ENCODE measurements at regions not wholly inside any gene's neighbourhood (a gene's known extent, or its start where the extent isn't known, plus 50 kb on each side); places are given as distances from the start of the nearest gene placed in this dataset.
"Not testable (repeated sequence)": the region's sequence is repeated elsewhere in the genome, so short reads cannot be mapped to it uniquely, and the experiment has no call there.

- H3K4me1 ChIP-seq, H3K4me2 ChIP-seq: not testable (repeated sequence)
Measured at GRCh38 chr5:34189752-34190411, 146.9 kb upstream of the C1QTNF3 start.

GRCh38 chr5:34190466-34190865 lies 147.5 kb upstream of the C1QTNF3 start:
- Histone ChIP-seq H3K36me3 (peaks cover 11 to 62% (median 43%) of the 10 kb centered on the region in 11 experiments; a peak in 21 of 22 replicates), H4K20me1 (peaks cover 0 to 35% (median 18%) of the 10 kb centered on the region in 11 experiments; a peak in 16 of 22 replicates)
- not testable (repeated sequence) for H3K27ac ChIP-seq; H3K9ac ChIP-seq; H3K27me3 ChIP-seq; H3K4me2 ChIP-seq; H3K9me3 ChIP-seq (replicated peaks in 1 of 11); H3K4me1 ChIP-seq; H3K4me3 ChIP-seq

More at GRCh38 chr5:34189752-34190411, 146.9 kb upstream of the C1QTNF3 start:
- H3K4me3 ChIP-seq; H3K27me3 ChIP-seq; H3K9ac ChIP-seq; H3K27ac ChIP-seq; H3K9me3 ChIP-seq (replicated peaks in 1 of 11): not testable (repeated sequence)
- Histone ChIP-seq H3K36me3 (peaks cover 11 to 67% (median 43%) of the 10 kb centered on the region in 11 experiments; a peak in 21 of 22 replicates), H4K20me1 (peaks cover 0 to 35% (median 18%) of the 10 kb centered on the region in 11 experiments; a peak in 16 of 22 replicates)
- peak in 1 of 11 experiments; percentile 34; a peak in 1 of 22 replicates for TF ChIP-seq Cebpa-rat (IDR thresholded peaks at IDR 0.05)

DNA sequence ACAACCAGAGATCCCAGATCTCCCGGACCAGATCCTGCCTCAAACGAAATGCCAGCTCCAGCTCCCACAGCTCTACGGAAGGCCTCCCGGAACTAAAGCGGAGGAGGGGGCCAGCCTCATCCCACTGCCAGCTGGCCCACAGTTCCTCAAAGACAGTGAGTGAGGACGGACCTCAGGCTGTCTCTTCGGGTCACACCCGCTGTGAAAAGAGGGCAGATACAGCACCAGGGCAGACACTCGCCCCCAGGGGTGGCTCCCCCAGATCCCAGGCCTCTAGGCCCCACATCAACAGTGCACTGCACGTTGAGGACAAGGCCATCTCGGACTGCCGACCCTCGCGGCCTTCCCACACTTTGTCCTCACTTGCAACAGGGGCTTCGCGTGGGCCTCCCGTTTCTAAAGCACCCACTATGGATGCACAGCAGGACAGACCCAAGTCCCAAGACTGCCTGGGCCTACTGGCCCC lies 148.3 kb upstream of the C1QTNF3 start:
- not testable (repeated sequence) for H3K9ac ChIP-seq; H3K4me2 ChIP-seq; H3K4me1 ChIP-seq; H3K27me3 ChIP-seq; H3K9me3 ChIP-seq (replicated peaks in 1 of 11); H3K4me3 ChIP-seq
- peaks cover 0 to 35% (median 18%) of the 10 kb centered on the region in 11 experiments; a peak in 16 of 22 replicates for H4K20me1 ChIP-seq
- peaks cover 11 to 67% (median 48%) of the 10 kb centered on the region in 11 experiments; a peak in 21 of 22 replicates for H3K36me3 ChIP-seq
- peak overlapping the region in 3 of 11 experiments; percentile 0 to 13 (median 1); a peak in 1 of 22 replicates for H3K27ac ChIP-seq

DNA sequence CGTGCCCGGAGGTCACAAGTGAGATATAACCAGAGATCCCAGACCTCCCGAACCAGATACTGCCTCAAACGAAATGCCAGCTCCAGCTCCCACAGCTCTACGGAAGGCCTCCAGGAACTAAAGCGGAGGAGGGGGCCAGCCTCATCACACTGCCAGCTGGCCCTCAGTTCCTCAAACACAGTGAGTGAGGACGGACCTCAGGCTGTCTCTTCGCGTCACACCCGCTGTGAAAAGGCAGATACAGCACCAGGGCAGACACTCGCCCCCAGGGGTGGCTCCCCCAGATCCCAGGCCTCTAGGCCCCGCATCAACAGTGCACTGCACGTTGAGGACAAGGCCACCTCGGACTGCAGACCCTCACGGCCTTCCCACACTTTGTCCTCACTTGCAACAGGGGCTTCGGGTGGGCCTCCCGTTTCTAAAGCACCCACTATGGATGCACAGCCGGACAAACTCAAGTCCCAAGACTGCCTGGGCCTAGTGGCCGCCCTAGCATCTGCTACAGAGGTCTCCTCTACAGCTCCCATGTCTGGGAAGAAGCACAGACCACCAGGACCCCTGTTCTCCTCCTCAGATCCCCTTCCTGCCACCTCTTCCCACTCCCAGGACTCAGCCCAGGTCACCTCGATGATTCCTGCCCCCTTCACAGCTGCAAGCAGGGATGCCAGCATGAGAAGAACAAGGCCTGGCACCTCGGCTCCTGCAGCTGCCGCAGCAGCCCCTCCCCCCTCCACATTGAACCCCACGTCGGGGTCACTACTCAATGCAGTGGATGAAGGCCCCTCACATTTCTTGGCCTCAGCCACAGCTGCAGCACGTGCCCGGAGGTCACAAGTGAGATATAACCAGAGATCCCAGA lies 149.3 kb upstream of the C1QTNF3 start:
- peak overlapping the region in 5 of 11 experiments; percentile 0 to 4 (median 1); a peak in 5 of 22 replicates for H3K27ac ChIP-seq
- peak in 2 of 11 experiments; percentile 8 to 38; a peak in 3 of 22 replicates for TF ChIP-seq Cebpa-rat (IDR thresholded peaks at IDR 0.05)
- peak overlapping the region in 1 of 11 experiments; percentile 9; a peak in 1 of 22 replicates for H3K9ac ChIP-seq
- not testable (repeated sequence) for H3K9me3 ChIP-seq (replicated peaks in 1 of 11); H3K4me1 ChIP-seq; H3K4me2 ChIP-seq; H3K4me3 ChIP-seq; H3K27me3 ChIP-seq
- H4K20me1 ChIP-seq, result peaks cover 0 to 35% (median 18%) of the 10 kb centered on the region in 11 experiments; a peak in 16 of 22 replicates
- peaks cover 14 to 70% (median 49%) of the 10 kb centered on the region in 11 experiments; a peak in 21 of 22 replicates for H3K36me3 ChIP-seq

- not testable (repeated sequence) for H3K27me3 ChIP-seq; H3K4me2 ChIP-seq; H3K4me3 ChIP-seq; H3K4me1 ChIP-seq; H3K9me3 ChIP-seq (replicated peaks in 1 of 11); H3K9ac ChIP-seq
- H4K20me1 ChIP-seq, result peaks cover 0 to 35% (median 18%) of the 10 kb centered on the region in 11 experiments; a peak in 16 of 22 replicates
- peak overlapping the region in 1 of 11 experiments; percentile 0; a peak in 2 of 22 replicates for H3K27ac ChIP-seq
- H3K36me3 ChIP-seq, result peaks cover 14 to 66% (median 48%) of the 10 kb centered on the region in 11 experiments; a peak in 21 of 22 replicates
Measured at GRCh38 chr5:34192923-34193262, 149.9 kb upstream of the C1QTNF3 start.

GRCh38 chr5:34193297-34193696 lies 150.3 kb upstream of the C1QTNF3 start:
- H3K4me2 ChIP-seq; H3K27ac ChIP-seq; H3K9ac ChIP-seq; H3K4me3 ChIP-seq; H3K9me3 ChIP-seq (replicated peaks in 1 of 11); H3K4me1 ChIP-seq; H3K27me3 ChIP-seq: not testable (repeated sequence)
- Histone ChIP-seq H4K20me1 (peaks cover 0 to 35% (median 18%) of the 10 kb centered on the region in 11 experiments; a peak in 16 of 22 replicates), H3K36me3 (peaks cover 14 to 62% (median 46%) of the 10 kb centered on the region in 11 experiments; a peak in 21 of 22 replicates)

- not testable (repeated sequence) for H3K9ac ChIP-seq; H3K4me2 ChIP-seq; H3K9me3 ChIP-seq (replicated peaks in 1 of 11); H3K27ac ChIP-seq; H3K4me1 ChIP-seq; H3K4me3 ChIP-seq; H3K27me3 ChIP-seq
- Histone ChIP-seq H4K20me1 (peaks cover 0 to 35% (median 18%) of the 10 kb centered on the region in 11 experiments; a peak in 16 of 22 replicates), H3K36me3 (peaks cover 14 to 62% (median 46%) of the 10 kb centered on the region in 11 experiments; a peak in 21 of 22 replicates)
Measured at GRCh38 chr5:34193804-34194203, 150.8 kb upstream of the C1QTNF3 start.

- not testable (repeated sequence) for H3K9ac ChIP-seq; H3K27ac ChIP-seq; H3K4me3 ChIP-seq; H3K4me1 ChIP-seq; H3K4me2 ChIP-seq; H3K27me3 ChIP-seq; H3K9me3 ChIP-seq (replicated peaks in 1 of 11)
- peaks cover 2 to 44% (median 29%) of the 10 kb centered on the region in 11 experiments; a peak in 20 of 22 replicates for H3K36me3 ChIP-seq
- peaks cover 0 to 18% (median 16%) of the 10 kb centered on the region in 11 experiments; a peak in 16 of 22 replicates for H4K20me1 ChIP-seq
Measured at GRCh38 chr5:34196091-34196490, 153.1 kb upstream of the C1QTNF3 start.

- H3K27ac ChIP-seq; H3K4me3 ChIP-seq; H3K4me2 ChIP-seq; H4K20me1 ChIP-seq; H3K9ac ChIP-seq; H3K27me3 ChIP-seq; H3K4me1 ChIP-seq; H3K36me3 ChIP-seq; H3K9me3 ChIP-seq (replicated peaks in 1 of 11): not testable (repeated sequence)
Measured at GRCh38 chr5:34205347-34205746, 162.3 kb upstream of the C1QTNF3 start.

GRCh38 chr5:34217386-34217785 lies 174.4 kb upstream of the C1QTNF3 start:
- not testable (repeated sequence) for H3K9ac ChIP-seq; H3K4me2 ChIP-seq; H3K4me3 ChIP-seq; H4K20me1 ChIP-seq; H3K27me3 ChIP-seq; H3K9me3 ChIP-seq (replicated peaks in 1 of 11); H3K27ac ChIP-seq; H3K4me1 ChIP-seq
- H3K36me3 ChIP-seq, result peaks cover 0 to 14% (median 4%) of the 10 kb centered on the region in 11 experiments; a peak in 8 of 22 replicates

DNA sequence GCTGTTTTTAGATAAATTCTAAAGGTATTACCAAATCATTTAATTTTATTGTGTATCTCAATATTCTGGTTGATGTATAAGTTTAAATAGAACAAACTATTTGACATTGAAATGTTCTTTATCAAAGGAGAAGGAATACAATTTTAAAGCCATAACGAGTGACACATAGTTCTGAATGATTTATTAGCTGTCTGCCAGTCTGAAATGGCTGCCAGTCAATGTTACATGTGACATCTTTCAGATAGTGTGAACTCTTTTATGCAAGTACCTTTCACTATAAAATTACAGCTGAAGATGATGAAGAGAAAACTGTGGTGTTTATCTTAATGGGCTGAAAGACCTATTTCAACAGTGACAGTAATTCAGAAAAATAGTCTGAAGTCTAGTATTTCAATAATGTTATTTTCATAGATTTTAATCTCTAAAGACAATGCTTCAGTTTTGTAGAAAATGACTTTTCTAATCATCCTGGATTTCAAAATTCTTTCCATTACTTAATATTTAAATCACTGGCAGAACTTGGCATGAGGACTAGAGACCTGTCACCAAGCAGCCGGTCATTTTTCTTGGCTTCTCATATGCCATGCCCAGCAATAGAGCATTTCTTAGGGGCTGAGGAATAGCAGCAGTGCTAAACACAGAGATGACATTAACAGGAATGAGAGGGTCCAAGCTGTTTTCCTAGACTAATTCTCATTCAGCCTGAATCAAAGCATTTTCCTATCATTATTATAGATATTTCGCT lies 178.5 kb upstream of the C1QTNF3 start:
- H3K4me2 ChIP-seq; H3K27me3 ChIP-seq; H3K4me3 ChIP-seq; H3K4me1 ChIP-seq; H3K9ac ChIP-seq; H4K20me1 ChIP-seq; H3K27ac ChIP-seq; H3K9me3 ChIP-seq (replicated peaks in 1 of 11): not testable (repeated sequence)
- peaks cover 0 to 10% (median 2%) of the 10 kb centered on the region in 11 experiments; a peak in 7 of 22 replicates for H3K36me3 ChIP-seq

DNA sequence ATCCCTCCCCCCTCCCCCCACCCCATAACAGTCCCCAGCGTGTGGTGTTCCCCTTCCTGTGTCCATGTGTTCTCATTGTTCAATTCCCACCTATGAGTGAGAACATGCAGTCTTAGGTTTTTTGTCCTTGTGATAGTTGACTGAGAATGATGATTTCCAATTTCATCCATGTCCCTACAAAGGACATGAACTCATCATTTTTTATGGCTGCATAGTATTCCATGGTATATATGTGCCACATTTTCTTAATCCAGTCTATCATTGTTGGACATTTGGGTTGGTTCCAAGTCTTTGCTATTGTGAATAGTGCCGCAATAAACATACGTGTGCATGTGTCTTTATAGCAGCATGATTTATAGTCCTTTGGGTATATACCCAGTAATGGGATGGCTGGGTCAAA lies 180.1 kb upstream of the C1QTNF3 start:
- not testable (repeated sequence) for H3K9me3 ChIP-seq (replicated peaks in 1 of 11); H3K4me1 ChIP-seq; H4K20me1 ChIP-seq; H3K27me3 ChIP-seq; H3K4me3 ChIP-seq; H3K27ac ChIP-seq; H3K9ac ChIP-seq; H3K36me3 ChIP-seq; H3K4me2 ChIP-seq

Measured in BLaER1 treated with 17β-estradiol and CSF1 and Interleukin-3, amounts not matched to agents 10 nM and 100 nM (cell line).